HL-60/S4 treated with phorbol 12-myristate 13-acetate at 8.2 ng/mL for 4 days and 3 days (cell line): ENCODE measurements at regions not wholly inside any gene's neighbourhood (a gene's known extent, or its start where the extent isn't known, plus 50 kb on each side); places are given as distances from the start of the nearest gene placed in this dataset.
"Not testable (repeated sequence)": the region's sequence is repeated elsewhere in the genome, so short reads cannot be mapped to it uniquely, and the experiment has no call there.

Experiments used
- in situ Hi-C: fragments of 300-500 bp; cut with MboI; formaldehyde crosslinking; loops from 2 replicates; pipeline ENCODE4 v1.15.0; 2022; ENCODE audit warnings: low sequenced_read_pairs

GRCh38 chr7:81158189-81158588, 239.3 kb upstream of the SEMA3C start:
- in situ Hi-C loops = no loop called here

- in situ Hi-C loops = no loop called here
Measured at GRCh38 chr7:81155654-81156373, 237.0 kb upstream of the SEMA3C start.

- in situ Hi-C loops = no loop called here
Measured at GRCh38 chr7:81154565-81154964, 235.7 kb upstream of the SEMA3C start.

- in situ Hi-C loops = not testable (repeated sequence)
Measured at GRCh38 chr7:81152925-81153324, 234.1 kb upstream of the SEMA3C start.

GRCh38 chr7:81150951-81151361, 232.1 kb upstream of the SEMA3C start:
- in situ Hi-C loops = no loop called here

GRCh38 chr7:81143856-81144255, 225.0 kb upstream of the SEMA3C start:
- in situ Hi-C loops = no loop called here

GRCh38 chr7:81141257-81142205, 222.7 kb upstream of the SEMA3C start:
- in situ Hi-C loops = not testable (repeated sequence)

- in situ Hi-C loops = no loop called here
Measured at GRCh38 chr7:81140775-81141174, 221.9 kb upstream of the SEMA3C start.

- in situ Hi-C loops = no loop called here
Measured at GRCh38 chr7:81140252-81140651, 221.4 kb upstream of the SEMA3C start.

GRCh38 chr7:81138870-81139269, 220.0 kb upstream of the SEMA3C start:
- in situ Hi-C loops = no loop called here

GRCh38 chr7:81135324-81135723, 216.5 kb upstream of the SEMA3C start:
- in situ Hi-C loops = no loop called here

- in situ Hi-C loops = no loop called here
Measured at GRCh38 chr7:81128011-81128410, 209.2 kb upstream of the SEMA3C start.

GRCh38 chr7:81120803-81121202, 202.0 kb upstream of the SEMA3C start:
- in situ Hi-C loops = no loop called here

GRCh38 chr7:81120111-81120510, 201.3 kb upstream of the SEMA3C start:
- in situ Hi-C loops = no loop called here

- in situ Hi-C loops = no loop called here
Measured at GRCh38 chr7:81114633-81115032, 195.8 kb upstream of the SEMA3C start.

GRCh38 chr7:81112731-81113130, 193.9 kb upstream of the SEMA3C start:
- in situ Hi-C loops = no loop called here

GRCh38 chr7:81111781-81112540, 193.1 kb upstream of the SEMA3C start:
- in situ Hi-C loops = no loop called here

- in situ Hi-C loops = no loop called here
Measured at GRCh38 chr7:81111358-81111757, 192.5 kb upstream of the SEMA3C start.

- in situ Hi-C loops = no loop called here
Measured at GRCh38 chr7:81110673-81111072, 191.8 kb upstream of the SEMA3C start.

GRCh38 chr7:81098213-81098612, 179.4 kb upstream of the SEMA3C start:
- in situ Hi-C loops = no loop called here

GRCh38 chr7:81094952-81095351, 176.1 kb upstream of the SEMA3C start:
- in situ Hi-C loops = no loop called here
